Prostate gland (tissue), 2 donors: ENCODE measurements at regions not wholly inside any gene's neighbourhood (a gene's known extent, or its start where the extent isn't known, plus 50 kb on each side); places are given as distances from the start of the nearest gene placed in this dataset.
"Not testable (repeated sequence)": the region's sequence is repeated elsewhere in the genome, so short reads cannot be mapped to it uniquely, and the experiment has no call there.

ENCODE experiments used
- DNase-seq: peaks from one replicate; pipeline ENCODE4 v3.0.0-alpha.2; 2019; ENCODE audit warnings: low spot score
- H3K27ac ChIP-seq, 2 donors: fragments of 200-600 bp; sonication (generic); 2 replicates each; pipeline ENCODE4 v1.5.1; 2017 to 2019
- H3K27me3 ChIP-seq: fragments of 200-600 bp; sonication (generic); replicated peaks from 2 replicates; pipeline ENCODE4 v1.5.1; 2019; ENCODE audit not compliant: insufficient read depth
- H3K36me3 ChIP-seq, 2 donors: fragments of 200-600 bp; sonication (generic); 1 replicate in 1 of 2; 2 replicates in 1 of 2; pipeline versions ENCODE4 v1.5.1 to v1.8.1; 2017 to 2019
- H3K4me1 ChIP-seq: fragments of 200-600 bp; sonication (generic); replicated peaks from 2 replicates; pipeline ENCODE4 v1.5.1; 2019
- H3K4me3 ChIP-seq, 2 donors: fragments of 200-600 bp; sonication (generic); 2 replicates each; pipeline ENCODE4 v1.5.1; 2017 to 2019
- H3K9me3 ChIP-seq: fragments of 200-600 bp; sonication (generic); 2 replicates; pipeline ENCODE4 v1.5.1; 2017
- CTCF ChIP-seq, 4 experiments: fragments of 200-600 bp in 2 of 4; fragments of 450-650 bp in 2 of 4; sonication (generic) in 2 of 4; IDR thresholded peaks; 1 replicate in 3 of 4; 2 replicates in 1 of 4; pipeline ENCODE4 v1.5.1; 2016 to 2019; ENCODE audit warnings: antibody characterized with exemption in 4 of 4, mild to moderate bottlenecking in 2 of 4, moderate library complexity in 2 of 4
- POLR2A ChIP-seq: fragments of 450-650 bp; IDR thresholded peaks from one replicate; pipeline ENCODE4 v1.6.1; 2016; ENCODE audit warnings: antibody characterized with exemption, mild to moderate bottlenecking
- POLR2AphosphoS5 ChIP-seq: sonication (generic); formaldehyde crosslinking; IDR thresholded peaks from one replicate; pipeline ENCODE4 v1.6.1; 2017; ENCODE audit warnings: antibody characterized with exemption
- WGBS: methylation state at CpG from one replicate; pipeline ENCODE4 v1.1.5; 2018; 5-methylcytosine and 5-hydroxymethylcytosine counted together
- intact Hi-C: fragments of 100-400 bp; cut with DNase I; formaldehyde crosslinking; loops from one replicate; pipeline ENCODE4 v1.14.2; 2022

GRCh38 chr14:87613881-87614280 lies 379.1 kb downstream of the GALC start:
- DNase-seq = no peak
- no peak overlapping the region for H3K4me3 ChIP-seq
- H3K27me3 ChIP-seq = no peaks in the 10 kb centered on the region
- no peak overlapping the region for H3K27ac ChIP-seq
- H3K36me3 ChIP-seq = no peaks in the 10 kb centered on the region
- TF ChIP-seq POLR2A = no peak
- TF ChIP-seq POLR2AphosphoS5 = no peak
- TF ChIP-seq CTCF (IDR thresholded peaks at IDR 0.05) = no peak
- intact Hi-C loops = no loop called here
- WGBS = 38% methylated on average over 2 of the region's 2 CpGs
- H3K9me3 ChIP-seq = no peaks in the 10 kb centered on the region
- H3K4me1 ChIP-seq = no peaks in the 10 kb centered on the region

GRCh38 chr14:87607056-87607455 lies 385.9 kb downstream of the GALC start:
- H3K4me1 ChIP-seq, intact Hi-C loops, H3K27ac ChIP-seq, DNase-seq, H3K36me3 ChIP-seq, H3K9me3 ChIP-seq, H3K4me3 ChIP-seq, H3K27me3 ChIP-seq: not testable (repeated sequence)
- WGBS = 91% methylated on average over 3 of the region's 3 CpGs

- Histone ChIP-seq H3K27ac (no peak overlapping the region), H3K4me1 (no peaks in the 10 kb centered on the region), H3K4me3 (no peak overlapping the region), H3K36me3 (no peaks in the 10 kb centered on the region), H3K9me3 (no peaks in the 10 kb centered on the region), H3K27me3 (no peaks in the 10 kb centered on the region)
- intact Hi-C loops = no loop called here
- no peak for DNase-seq
- no peak for TF ChIP-seq POLR2A
- TF ChIP-seq POLR2AphosphoS5 = no peak
Measured at GRCh38 chr14:87601036-87601435, 391.9 kb downstream of the GALC start.

- Histone ChIP-seq H3K27ac (no peak overlapping the region), H3K9me3 (no peaks in the 10 kb centered on the region), H3K4me1 (no peaks in the 10 kb centered on the region), H3K36me3 (no peaks in the 10 kb centered on the region), H3K27me3 (no peaks in the 10 kb centered on the region), H3K4me3 (no peak overlapping the region)
- intact Hi-C loops = no loop called here
- DNase-seq = no peak
- TF ChIP-seq POLR2AphosphoS5 (no peak), CTCF (IDR thresholded peaks at IDR 0.05) (no peak)
- WGBS = 85% methylated on average over 1 of the region's 1 CpG
Measured at GRCh38 chr14:87600240-87600639, 392.7 kb downstream of the GALC start.

- Histone ChIP-seq H3K4me1 (no peaks in the 10 kb centered on the region), H3K9me3 (no peaks in the 10 kb centered on the region), H3K27ac (no peak overlapping the region), H3K36me3 (no peaks in the 10 kb centered on the region), H3K4me3 (no peak overlapping the region), H3K27me3 (no peaks in the 10 kb centered on the region)
- TF ChIP-seq CTCF (IDR thresholded peaks at IDR 0.05) = no peak
- no peak for TF ChIP-seq POLR2A
- no peak for TF ChIP-seq POLR2AphosphoS5
- intact Hi-C loops = no loop called here
- no peak for DNase-seq
- WGBS = 80% methylated on average over 2 of the region's 2 CpGs
Measured at GRCh38 chr14:87581298-87581697, 411.7 kb downstream of the GALC start.

- no peaks in the 10 kb centered on the region for H3K27me3 ChIP-seq
- H3K4me1 ChIP-seq = no peaks in the 10 kb centered on the region
- intact Hi-C loops = no loop called here
- DNase-seq = no peak
- H3K27ac ChIP-seq = no peak overlapping the region
- H3K36me3 ChIP-seq = no peaks in the 10 kb centered on the region
- H3K9me3 ChIP-seq = no peaks in the 10 kb centered on the region
- TF ChIP-seq POLR2AphosphoS5 (no peak), CTCF (IDR thresholded peaks at IDR 0.05) (no peak), POLR2A (no peak)
- 41% methylated on average over 2 of the region's 2 CpGs for WGBS
- H3K4me3 ChIP-seq = no peak overlapping the region
Measured at GRCh38 chr14:87579036-87579435, 413.9 kb downstream of the GALC start.
